HCEC 1CT (cell line): ENCODE measurements at regions not wholly inside any gene's neighbourhood (a gene's known extent, or its start where the extent isn't known, plus 50 kb on each side); places are given as distances from the start of the nearest gene placed in this dataset.
"Not testable (repeated sequence)": the region's sequence is repeated elsewhere in the genome, so short reads cannot be mapped to it uniquely, and the experiment has no call there.

Source experiments
- DNase-seq: peaks from one replicate; pipeline ENCODE4 v3.0.0-alpha.2; 2017

DNA sequence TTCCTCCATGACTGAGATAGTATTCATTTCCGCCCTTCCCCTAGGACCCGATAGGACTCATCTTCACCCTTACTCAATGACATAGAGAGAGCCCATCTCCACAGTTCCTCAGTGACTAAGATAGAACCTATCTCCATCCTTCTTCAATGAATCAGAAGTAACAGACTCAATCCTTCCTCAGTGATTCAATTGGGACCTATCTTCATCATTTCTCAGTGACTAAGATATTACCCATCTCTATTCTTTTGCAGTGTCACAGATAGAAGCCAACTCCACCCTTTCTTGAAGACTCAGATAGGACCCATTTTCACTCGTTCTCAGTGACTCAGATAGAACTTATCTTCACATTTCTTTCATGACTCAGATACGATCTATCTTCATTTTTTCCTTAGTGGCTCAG is 164.6 kb downstream of the FBXO4 start:
- DNase-seq: no peak

DNA sequence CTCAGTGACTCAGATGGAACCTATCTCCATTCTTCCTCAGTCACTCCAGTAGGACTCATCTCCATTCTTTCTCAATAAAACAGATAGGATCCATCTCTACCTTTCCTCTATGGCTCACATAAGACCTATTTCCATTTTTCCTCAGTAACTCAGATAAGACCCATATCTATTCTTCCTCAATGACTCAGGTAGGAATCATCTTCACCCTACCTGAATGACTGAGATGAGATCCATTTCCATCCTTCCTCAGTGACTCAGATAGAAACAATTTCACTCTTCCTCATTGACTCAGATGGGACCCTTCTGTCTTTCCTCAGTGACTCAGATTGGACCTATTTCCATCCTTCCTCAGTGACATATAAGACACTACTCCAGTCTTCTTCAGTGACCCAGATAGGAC is 165.1 kb downstream of the FBXO4 start:
- DNase-seq: no peak

DNA sequence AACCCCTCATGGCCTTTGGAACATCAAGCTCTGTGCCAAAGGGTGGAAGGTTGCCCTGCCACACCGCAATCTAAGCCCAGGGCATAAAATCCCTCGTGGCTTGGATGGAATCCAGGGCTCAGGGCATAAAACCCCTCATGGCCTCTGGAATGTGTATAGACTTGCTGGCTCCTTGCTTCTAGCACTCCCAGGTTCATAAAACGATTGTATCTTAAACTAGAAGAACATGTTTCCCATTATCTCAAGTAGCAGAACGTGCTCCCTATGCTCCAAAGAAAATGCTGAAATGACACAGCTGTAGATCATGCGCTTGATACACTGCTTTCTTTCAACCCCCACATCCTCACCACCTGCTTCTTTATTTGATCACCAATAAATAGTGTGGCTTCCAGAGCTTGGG is 174.8 kb downstream of the FBXO4 start:
- not testable (repeated sequence) for DNase-seq

DNA sequence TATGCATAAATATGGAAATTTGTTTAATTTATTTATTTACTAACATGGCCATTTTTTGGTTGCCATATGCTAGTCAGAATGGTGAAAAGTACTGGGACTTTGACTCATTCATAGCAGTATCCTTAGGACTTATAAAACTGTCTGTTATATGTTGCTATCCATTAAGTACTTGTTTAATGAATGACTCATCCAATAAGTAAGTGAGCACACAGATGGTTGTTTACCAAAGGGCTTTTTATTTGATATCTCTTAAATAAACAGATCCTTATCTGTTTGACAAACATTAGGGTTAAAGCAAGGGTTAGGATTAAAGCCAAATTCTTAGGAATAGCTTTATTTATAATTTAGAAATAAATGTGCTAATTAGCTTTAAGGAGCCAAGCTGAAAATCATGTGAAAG is 183.4 kb downstream of the FBXO4 start:
- no peak for DNase-seq

DNA sequence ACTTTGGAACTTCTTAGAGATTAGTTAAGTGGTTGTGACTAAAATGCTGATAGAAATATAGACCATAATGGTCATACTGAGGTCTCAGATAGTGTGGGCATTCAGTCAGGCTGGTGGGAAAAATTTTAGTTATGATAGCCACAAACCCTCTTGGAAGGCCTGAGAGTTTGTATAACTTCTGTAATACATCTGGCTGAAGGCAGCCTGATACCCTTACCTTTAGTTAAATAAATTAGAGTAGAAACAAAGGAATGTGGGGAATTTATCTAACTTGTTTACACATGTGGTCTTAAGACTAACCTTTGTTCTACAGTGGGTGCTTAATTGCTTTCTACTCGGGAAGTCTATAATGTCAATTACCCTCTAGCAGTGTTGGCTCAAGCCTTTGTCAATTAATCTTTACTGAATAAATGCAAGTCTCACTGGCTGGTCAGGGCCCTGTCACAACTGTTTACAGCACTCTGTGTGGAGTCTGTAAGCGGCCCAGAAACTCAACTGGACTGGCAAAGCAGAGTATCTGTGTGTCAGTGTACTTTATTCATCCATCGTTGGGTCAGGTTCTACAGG is 184.0 kb downstream of the FBXO4 start:
- no peak for DNase-seq

DNA sequence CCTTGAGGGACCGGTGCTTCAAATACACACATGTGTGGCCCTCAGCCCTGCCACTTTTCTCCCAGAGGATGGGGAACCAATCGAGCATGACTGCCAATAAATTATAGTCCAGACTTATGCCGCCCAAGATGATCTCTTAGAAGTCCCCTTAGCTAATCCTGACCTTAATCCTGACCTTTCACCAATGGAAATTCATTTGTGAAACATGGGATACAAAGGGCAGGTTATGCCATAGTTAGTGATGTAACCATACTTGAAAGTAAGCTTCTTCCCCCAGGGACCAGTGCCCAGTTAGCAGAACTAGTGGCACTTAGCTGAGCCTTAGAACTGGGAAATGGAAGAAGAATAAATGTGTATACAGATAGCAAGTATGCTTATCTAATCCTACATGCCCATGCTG is 190.6 kb downstream of the FBXO4 start:
- not testable (repeated sequence) for DNase-seq

DNA sequence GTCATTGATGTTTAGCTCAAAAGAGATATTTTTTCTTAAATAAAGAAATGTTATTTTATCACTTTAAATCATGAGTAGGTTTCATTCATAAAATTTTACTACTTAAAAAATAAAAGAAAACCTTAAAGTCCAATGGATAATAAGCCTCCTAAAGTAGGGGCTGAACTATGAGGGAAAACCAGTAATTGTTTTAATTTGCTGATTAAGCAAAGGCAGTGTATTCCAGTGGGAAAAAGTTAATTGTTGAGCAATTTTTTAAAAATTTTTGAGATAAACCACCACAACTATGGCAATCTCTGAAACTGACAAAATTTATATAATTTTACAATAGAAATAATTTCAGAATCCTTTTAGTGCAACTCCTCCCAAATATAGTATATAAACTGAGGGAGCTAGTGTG is 195.0 kb downstream of the FBXO4 start:
- DNase-seq: no peak

DNA sequence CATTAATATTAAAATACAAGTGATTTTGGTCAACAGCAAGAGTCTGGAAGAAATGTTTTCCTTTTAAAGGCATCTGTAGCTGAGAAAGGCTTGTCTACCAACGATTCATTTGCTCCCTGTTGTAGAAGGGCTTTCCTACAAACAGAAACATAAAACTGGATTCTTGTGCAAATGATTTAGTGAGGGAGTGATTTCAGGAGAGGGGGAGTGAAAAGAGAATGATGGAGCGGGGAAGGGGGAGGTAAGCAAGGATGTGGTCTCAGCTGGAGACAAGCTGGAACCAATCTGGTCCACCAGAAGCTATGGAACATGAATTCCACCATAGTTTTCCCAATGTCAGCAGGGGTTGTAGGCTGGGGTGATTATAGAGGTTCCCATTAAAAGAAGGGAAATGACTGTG is 196.3 kb downstream of the FBXO4 start:
- no peak for DNase-seq

DNA sequence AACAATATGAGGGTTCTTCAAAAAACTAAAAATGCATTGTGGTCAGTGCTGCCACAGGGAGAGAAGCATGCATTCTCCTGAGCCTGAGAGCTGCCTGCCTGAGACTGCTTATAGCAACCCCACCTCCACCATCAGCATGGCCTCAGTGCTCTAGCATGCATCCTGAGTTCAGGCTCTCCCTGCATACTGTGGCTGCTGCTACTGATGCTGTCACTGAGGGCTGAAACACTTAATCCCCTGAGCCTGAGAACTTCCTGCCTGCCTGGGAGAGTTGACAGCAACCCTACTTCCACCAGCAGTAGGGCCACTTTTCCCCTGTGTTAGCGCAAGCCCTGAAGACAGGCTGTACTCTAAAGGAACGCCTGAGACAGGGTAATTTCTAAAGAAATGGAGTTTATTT is 206.0 kb downstream of the FBXO4 start:
- DNase-seq: no peak

DNA sequence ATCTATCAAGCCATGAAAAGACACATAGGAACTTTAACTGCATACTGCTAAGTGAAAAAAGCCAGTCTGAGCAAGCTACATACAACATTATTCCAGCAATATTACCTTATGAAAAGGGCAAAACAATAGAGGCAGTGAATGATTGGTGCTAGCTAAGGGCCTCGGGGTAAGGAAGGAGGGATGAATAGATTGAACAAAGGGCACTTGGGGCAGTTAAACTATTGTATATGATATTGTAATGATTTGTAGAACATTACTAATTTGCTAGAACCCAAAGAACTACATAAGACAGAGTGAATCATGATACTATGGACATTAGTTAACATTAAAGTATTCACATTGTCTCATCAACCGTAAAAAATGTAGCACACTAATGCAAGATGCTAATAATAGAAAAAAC is 218.3 kb downstream of the FBXO4 start:
- DNase-seq: no peak

DNA sequence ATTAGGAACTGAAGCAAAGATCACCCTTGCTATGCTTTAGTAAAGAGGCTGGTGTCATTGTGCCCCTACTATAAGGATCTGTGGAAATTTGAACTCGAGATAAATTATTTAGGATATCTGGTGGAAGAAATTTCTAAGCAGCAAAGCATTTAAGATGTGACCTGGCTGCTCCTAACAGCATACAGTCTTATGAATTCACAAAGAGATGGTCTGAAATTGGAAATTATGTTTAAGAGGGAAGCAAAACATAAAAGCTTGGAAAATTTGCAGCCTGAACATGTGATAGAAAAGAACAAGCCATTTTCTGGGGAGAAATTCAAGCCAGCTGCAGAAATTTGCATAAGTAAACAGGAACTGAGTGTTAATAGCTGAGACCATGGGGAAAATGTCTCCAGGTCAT is 223.7 kb downstream of the FBXO4 start:
- no peak for DNase-seq

DNA sequence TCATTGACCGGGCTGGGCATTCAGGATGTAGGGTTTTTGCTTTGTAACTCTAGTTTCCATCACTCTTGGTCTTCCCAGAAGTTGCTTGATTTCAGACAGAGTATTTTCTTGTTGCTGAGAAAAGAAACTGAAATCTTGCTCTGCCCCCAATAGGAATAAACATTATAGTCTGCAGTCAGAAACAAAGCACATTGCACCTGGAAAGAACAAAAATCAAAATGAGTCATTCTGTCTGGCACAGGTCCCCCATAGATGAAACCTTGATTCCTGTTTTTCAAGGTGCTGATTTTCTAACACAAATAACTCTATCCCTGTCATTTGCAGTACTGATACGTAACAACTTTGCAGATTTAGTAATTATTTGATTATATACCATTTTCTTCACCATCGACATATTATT is 232.1 kb downstream of the FBXO4 start:
- no peak for DNase-seq

DNA sequence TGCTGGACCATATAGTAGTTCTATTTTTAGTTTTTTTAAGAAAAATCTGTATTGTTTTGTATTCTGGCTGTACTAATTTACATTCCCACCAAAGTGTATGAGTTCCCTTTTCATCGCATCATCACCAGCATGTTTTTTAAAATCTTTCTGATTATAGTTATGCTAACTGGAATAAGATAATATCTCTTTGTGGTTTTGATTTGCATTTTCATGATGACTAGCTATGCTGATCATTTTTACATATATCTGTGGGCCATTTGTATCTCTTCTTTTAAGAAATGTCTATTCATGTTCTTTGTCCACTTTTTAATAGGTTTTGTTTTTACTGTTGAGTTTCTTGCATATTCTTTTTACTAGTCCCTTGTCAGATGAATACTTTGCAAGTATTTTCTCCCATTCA is 238.0 kb downstream of the FBXO4 start:
- no peak for DNase-seq

DNA sequence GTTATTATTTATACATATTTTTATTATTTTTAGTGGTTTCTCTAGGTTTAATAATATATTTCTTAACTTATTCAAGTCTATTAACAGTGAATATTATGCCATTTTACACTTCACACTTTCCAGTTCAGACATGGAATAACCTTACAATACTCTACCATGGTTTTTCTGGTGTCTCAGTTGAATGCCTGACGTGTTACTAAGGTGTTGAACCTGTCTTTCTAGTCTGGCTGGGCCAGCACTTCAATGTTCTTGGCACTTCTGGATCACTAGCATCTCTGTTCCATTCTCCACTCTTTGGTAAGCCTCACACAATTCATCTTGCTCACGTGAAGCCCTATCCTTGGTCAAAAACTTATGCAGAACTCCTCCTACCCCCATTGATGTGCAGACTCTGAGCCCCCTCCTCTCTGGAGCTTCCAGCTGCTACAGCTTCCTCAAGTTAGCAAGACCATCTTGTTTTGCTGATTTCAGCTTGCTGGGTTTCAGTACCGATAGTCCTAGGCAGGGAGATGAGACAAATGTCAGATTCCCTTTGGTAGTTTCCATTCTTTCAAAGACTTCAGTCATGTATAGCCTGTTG is 243.1 kb downstream of the FBXO4 start:
- no peak for DNase-seq

DNA sequence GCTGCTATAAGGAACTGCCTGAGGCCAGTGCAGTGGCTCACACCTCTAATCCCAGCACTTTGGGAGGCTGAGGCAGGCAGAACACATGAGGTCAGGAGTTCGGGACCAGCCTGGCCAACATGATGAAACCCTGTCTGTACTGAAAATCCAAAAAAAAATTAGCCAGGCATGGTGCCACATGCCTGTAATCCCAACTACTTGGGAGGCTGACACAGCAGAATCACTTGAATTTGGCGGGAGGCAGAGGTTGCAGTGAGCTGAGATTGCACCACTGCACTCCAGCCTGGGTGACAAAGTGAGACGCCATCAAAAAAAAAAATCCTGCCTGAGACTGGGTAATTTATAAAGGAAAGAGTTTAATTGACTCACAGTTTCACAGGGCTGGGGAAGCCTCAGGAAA is 247.1 kb upstream of the GHR start:
- not testable (repeated sequence) for DNase-seq

DNA sequence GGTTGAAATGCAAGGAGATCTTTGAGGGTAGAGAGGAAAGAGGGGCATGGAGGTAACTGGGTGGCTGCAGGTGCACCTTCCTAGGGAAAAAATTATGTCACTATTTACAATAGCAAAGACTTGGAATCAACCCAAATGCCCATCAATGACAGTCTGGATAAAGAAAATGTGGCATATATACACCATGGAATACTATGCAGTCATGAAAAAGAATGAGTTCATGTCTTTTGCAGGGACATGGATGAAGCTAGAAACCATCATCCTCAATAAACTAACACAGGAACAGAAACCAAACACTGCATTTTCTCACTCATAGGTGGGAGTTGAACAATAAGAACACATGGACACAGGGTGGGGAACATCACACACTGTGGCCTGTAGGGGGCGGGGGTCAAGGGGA is 243.4 kb upstream of the GHR start:
- not testable (repeated sequence) for DNase-seq

DNA sequence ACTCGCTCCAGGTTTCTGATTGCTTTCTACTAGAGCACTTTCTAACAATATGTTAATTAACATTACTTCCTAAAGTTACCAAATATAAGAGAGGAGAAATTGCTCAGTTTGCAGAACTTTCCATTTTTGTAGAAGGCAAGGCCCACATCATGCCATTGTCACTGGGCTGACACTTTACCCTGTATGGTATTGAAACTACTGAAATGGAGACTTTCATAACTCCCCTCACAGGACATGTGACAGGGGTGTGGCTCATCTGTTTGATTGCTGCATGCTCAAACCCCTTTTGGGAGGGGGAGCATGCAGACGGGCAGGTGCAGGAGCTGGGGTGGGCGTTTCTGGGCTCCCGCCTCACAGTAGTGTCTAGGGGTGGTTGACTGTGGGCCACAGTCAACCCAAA is 206.3 kb upstream of the GHR start:
- DNase-seq: no peak

DNA sequence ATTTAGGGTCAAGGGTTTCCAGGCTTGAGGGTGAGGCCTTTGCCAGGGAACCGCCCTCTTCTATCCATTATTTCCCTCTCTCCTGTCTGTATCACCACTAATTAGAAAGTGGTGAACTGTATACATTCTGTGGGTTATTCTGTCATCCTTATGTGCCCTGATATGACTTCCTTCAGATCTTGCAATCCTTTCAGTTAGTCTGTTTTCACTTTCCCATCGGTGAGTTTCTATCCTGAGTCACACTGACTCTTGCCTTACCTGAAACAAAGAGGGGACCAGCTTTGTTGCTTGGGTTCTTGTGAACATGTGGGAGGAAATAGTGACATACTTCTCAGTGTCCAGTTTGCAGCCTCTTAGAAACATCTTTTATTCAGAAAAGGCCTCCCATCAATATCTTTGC is 205.4 kb upstream of the GHR start:
- no peak for DNase-seq

DNA sequence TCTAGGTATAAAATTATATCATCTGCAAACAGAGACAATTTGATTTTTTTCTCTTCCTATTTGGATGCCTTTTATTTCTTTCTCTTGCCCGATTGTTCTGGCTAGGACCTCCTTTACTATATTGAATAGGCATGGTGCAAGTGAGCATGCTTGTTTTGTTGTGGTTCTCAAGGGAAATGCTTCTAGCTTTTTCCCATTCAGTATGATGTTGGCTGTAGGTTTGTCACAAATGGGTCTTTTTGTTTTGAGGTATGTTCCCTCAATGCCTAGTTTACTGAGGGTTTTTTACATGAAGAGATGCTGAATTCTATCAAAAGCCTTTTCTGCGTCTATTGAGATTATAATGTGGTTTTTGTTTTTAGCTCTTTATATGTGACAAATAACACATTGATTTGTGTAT is 198.2 kb upstream of the GHR start:
- DNase-seq: no peak

DNA sequence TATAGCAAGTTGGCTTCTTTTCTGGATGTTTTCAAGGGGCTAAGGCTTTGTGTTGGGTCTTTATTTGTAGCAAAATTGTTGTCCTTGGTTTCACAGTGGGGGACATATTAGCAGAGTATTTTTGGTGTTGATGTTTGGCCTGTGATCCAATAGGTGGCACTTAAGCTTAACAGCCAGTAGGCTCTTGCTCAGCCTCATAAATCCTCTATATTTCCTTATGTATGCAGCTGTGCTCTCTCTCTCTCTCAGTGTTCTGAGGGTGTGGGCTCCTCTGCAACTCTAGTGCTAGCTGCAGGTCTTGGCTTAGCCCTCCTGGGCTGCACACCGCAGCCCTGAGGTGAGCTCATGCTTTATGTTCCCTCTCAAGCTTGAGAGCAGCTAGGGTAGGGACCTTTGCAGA is 195.0 kb upstream of the GHR start:
- DNase-seq: no peak

DNA sequence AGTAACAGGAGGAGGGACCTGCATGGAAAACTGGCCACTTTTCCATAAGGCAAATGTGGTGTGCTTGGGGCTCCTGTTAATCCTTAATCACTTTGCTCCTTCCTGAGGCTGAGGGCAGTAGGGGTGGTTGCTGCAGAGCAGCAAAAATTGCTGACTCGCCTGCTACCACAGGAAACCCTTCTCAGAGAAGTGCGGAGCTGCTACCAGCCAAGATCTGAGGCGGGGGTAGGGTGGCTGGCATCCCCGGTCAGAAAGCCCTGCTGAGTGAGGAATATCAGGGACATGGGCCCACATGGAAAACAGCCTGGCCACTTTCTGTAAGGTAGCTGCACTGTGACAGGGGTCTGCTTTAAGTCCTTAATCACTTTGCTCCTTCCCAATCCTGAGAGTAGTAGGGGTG is 192.4 kb upstream of the GHR start:
- no peak for DNase-seq

DNA sequence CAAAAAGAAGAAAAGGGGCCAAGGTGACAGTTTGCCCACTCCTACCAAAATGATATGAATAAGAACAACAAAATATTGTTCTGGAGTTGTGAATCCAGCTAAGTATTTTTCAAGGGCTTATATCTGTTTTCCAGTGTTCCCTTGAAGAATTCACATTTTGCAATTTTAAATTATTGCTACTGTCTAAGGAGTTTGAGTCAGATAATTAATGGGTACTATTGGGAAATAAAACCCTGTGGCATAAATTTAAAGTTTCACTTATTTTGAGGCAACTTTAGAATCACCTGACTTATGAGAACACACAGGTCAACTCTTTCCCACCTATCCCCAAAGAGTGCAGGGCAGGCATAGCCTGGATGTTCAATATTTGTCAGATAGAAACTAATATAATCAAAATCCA is 188.0 kb upstream of the GHR start:
- DNase-seq: no peak

DNA sequence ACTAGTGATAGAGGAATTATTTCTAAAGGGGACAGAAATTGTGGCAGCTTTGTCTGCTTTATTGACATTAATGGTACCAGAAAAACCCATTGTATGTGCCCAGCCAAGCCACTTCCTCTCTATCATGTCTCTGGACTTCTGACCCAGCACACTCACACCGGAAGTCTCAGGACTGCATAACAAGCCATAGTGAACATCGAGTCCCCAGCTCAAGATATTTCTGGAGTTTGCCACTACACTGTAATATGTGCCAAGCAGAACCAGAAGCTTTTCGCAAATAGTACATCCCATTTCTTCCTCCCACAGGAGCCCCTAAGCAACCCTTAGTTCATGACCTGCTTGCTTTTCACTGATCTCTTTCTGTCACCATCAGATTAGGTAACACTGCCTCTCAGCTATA is 187.4 kb upstream of the GHR start:
- DNase-seq: no peak

DNA sequence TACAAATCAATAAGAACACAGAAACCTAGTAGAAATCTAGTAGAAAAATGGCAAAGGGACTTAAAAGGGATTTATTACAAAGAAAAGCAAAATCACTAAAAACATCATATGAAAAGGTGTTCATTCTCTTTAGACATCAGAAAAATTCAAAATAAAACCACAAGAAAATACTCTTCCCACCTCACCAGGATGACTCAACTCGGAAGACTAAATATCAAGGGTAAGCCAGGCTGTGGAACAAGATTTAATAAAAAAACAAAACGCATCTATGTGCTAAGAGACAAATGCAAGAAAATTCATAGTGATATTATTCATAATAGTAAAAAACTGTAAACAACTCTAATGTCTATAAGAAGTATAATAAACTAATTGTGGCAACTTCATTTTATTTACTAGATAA is 181.6 kb upstream of the GHR start:
- no peak for DNase-seq

DNA sequence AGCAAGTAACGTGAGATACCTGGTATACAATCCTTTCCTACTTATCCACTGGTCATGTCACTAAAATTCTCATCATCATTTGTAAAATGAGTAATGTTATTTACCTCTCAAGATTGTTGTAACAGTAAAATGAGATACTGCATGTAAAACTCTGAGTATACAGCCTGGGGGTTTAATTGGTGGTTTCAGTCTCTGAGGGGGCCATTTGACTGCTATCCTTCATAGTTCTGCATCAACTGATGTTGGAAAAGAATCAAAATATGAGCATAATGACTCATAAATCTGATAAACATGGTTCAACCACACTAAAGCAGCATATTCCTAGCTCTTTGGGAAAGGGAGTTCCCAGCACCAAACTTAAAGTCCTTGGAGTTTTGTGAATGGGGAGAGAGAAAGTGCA is 181.0 kb upstream of the GHR start:
- DNase-seq: no peak
